GM19240 (cell line): ENCODE measurements at regions not wholly inside any gene's neighbourhood (a gene's known extent, or its start where the extent isn't known, plus 50 kb on each side); places are given as distances from the start of the nearest gene placed in this dataset.

Source experiments
- DNase-seq: peaks from one replicate; pipeline ENCODE4 v3.0.0; 2011; ENCODE audit warnings: low spot score; ENCODE audit not compliant: insufficient read length

DNA sequence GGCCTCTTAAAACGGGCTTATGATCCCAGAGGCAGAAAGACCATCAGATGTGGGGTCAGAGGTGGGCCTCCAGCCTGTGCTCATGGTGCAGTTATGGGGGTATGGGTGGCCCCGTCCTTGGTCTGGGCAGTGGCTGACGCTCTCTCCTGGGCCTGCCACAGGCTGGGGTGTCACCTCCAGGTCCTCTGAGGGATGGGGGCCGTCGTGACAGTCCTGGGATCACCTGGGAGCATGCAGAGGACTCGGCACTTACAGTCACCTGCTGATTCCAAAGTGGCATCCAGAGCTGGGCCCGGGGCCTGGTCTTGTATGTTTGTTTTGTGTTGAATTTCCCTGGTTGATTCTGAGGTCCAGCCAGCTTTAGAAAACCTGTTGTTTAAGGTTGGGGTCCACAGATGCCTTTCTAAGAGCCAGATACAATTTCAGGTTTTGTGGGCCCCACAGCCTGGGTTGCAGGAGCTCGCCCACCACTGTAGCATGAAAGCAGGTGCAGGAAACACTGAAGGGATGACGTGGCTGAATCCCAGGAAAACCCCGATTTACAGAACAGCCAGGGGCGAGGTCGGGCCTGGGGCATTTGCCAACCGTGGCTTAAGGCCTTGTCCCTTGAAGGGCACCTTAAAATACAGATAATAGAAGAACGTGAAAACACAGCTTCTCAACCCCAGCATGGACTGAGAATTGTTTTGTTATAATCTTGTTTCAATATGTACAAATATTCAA is 170.7 kb upstream of the PPP2R2D start:
- no peak for DNase-seq

DNA sequence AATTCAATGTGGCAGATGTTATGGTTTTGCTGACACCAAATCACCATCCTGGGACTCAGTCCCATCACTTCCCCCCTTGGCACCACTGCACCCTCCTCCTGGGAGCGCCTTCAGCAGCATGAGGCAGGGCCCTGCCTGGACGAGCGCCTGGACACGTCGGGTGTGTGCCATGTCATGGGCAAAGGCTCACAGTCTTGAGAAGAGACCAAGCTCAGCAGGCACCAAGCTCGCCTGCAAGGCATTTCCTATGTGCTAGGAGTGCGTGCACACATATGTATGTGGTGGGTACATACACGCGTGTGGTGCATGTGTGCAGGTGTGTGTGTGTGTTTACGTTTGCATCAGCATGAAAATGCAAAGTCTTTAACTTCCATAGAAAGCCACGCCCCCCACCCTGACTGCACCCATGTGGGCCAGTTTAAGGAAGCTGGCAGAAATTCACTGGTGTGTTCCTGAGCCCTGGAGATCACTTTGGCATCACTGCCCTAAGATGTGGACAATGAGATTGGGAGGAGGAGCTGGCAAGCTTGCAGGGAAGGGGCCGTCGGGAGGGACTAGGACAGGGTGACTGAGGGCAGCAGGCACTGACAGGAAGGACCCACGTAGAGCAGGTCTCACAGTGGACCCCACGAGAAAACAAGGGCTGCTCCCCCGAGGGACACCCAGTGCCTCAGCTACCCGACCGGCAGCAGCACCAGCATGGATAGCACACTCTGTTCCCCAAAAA is 169.9 kb upstream of the PPP2R2D start:
- no peak for DNase-seq

DNA sequence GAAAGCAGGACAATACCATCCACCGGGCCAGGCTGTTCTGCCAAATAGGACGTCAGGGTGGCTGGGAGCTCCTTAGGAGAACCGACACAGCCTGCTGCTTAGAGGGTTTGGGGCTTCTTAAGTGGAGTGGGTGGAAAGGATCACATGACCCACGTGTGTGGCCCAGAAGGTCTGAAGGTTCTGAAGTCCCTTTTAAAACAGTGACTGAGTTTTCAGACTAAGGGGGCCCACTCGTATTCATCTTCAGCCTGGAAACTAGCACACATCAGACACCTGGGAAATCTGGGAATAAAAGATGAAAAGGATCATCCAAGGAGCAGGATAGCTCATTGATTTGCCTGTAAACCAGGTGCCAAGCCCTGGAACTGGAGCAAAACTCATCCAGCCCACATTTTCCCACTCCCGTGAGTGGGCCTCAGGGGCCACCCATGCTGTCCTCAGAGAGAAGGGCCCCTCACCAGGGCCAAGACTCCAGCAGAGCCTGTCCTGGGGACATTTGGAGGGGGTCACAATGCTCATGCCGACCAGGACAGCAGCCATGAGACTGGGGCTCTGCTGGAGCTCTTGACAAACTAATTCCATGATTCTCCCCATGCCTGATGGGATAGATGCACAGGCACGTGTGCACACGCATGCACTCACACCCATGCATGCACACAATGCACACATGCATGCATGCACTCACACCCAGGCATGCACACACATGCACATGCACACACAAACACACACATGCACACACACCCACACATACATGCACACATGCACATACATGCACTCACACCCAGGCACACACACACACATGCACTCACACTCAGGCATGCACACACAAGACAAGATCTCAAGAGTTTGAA is 168.8 kb upstream of the PPP2R2D start:
- DNase-seq = no peak

DNA sequence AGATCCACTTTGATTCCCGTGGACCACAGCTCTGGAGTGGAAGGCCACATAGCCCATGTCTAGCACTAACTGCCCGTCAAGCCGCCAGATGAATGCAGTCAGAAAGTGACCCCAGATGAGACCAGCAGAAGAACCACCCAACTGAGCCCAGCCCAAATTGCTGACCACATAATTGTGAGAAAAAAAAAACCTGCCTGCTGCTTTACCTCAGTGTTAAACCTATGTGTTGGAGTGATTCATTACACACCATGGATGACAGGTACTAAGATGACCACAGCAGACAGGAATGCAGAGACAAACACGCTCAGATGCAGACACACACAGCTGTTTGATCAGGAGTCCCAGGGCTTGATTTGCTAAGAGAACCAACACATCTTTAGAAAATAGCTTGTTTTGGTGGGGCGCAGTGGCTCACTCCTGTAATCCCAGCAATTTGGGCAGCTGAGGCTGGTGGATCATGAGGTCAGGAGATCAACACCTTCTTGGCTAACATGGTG is 168.1 kb upstream of the PPP2R2D start:
- DNase-seq = no peak

DNA sequence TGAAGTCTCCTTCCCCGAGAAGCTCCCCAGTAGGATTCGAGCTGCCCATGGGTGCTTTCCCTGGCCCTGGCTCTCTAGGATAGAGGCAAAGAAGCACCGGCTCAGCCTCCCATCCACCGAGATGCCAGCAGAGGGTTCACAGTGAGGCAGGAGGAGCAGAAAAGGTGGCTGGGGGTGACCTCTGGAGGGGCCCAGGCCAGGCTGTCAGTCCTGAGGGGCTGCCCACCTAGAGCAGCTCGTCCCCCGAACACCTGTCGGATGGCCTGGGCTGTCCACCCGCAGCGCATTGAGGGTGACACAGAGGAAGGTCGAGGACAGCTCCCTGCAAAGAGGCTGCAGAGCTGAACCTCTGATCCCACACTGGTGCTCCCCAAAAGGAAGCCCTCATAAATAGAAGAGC is 167.2 kb upstream of the PPP2R2D start:
- no peak for DNase-seq

DNA sequence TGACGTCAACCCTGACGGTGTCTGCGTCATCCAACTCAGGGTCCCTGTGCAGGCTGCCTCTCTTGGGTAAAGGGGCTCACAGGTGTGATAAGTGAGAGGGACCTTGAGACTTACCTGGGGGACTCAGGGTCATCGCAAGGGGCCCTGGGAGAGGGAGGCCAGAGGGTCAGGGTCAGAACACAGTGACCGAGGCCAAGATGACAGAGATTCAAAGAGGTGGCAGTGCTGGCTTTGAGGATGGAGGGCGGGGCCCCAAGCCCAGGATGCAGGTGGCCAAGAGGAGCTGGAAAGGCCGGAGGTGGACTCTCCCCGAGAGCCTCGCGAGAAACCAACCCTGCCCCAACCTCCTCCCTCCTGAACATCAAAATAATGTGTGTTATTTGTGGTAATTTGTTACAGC is 165.2 kb upstream of the PPP2R2D start:
- DNase-seq = no peak

DNA sequence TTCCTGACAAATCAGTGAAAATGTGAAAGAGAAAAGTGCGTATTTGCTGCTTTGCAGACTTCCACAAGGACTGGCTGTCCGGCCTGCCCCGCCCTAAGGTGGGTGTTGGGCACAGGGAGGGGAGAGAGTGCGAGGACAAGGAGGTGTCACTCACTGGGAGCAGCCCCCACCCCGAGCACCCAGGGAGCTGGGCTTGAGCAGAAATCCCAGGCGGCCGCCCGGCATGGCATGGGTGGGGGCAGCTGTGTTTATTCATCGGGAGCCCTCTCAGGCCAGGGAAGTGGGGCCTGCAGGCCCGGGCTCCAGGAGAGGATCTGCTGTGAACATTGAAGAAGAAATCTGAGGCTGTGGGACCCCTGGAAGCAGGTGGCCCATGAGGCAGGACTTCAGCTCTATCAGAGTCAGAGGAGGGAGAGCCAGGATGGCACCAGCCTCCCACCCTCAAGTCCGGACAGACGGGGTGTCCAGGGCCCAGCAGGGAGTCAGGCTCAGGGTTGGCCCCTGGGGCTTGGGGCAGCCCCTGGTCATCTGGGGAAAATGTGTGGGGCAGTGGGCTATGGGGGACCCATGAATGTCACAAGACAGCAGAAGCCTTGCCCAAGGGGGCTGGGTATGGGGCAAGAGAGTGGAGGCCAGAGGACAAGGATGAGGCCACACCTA is 164.4 kb upstream of the PPP2R2D start:
- DNase-seq = no peak

DNA sequence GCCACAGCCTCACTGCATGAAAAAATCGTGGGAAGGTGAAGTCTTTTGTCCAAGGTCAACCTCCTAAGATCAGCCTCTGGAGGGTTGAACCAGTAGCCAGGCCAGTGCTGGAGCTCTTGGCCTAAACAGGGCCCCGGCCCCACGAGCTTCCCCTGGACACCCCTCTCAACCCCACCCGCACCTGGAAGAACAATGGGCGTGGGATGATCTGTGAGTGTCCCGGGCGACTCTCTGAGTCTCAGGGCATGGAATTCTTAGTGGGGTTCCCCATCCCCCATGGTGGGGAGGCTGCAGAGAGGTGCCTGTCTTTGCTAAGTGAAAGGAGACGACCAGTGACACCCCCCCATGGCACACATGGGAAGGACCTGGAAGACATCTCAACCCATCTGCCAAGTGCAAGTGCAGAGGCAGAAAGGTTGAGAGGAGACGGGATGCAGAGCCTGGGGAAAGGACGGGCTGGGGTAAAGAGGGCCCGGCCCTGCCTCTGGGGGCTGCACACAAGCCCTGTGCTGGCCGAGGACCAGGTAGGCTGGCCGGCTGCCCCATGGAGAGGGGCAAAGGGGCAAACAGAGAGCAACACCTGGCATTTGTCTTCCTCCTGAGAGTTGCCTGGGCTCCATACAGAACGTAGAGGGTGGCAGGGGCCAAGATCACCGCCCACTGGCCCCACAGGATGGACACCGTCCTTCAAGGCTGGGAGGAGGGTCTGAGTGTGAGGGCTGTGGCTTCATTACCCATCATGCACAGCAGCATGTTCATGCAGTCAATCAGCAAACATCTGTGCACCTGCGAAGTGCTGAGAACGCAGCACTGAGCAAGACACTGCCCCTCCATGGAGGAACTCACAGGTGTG is 163.0 kb upstream of the PPP2R2D start:
- no peak for DNase-seq

DNA sequence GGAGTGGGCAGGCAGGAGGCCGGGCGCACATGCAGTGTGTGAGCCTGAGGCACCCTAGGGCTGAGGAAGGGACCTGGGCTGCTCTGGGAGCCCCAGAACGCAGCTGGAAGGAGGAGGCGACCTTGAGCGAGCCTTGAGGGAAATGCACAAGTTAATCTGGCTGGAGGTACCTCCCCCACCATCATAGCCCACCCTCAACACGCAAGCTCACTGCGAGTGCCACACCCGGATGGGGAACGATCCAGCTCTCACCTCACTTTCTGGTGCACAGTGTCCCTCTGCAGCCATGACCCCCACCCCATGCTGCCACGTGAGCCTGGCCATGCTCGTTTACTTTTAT is 162.4 kb upstream of the PPP2R2D start:
- no peak for DNase-seq

DNA sequence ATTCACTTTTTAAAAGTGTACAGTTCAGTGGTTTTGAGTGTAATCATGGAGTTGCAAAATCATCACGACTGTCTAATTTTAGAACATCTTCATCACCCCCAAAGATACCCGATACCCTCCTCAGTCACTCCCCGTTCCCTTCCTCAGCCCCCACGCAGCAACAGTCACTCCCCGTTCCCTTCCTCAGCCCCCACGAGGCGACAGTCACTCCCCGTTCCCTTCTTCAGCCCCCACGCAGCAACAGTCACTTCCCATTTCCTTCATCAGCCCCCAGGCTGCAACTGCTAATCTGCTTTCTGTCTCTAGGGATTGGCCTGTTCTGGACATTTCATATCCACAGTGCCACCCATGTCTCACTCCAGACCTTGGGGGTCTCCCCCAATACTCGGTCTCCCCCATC is 161.6 kb upstream of the PPP2R2D start:
- DNase-seq = no peak

DNA sequence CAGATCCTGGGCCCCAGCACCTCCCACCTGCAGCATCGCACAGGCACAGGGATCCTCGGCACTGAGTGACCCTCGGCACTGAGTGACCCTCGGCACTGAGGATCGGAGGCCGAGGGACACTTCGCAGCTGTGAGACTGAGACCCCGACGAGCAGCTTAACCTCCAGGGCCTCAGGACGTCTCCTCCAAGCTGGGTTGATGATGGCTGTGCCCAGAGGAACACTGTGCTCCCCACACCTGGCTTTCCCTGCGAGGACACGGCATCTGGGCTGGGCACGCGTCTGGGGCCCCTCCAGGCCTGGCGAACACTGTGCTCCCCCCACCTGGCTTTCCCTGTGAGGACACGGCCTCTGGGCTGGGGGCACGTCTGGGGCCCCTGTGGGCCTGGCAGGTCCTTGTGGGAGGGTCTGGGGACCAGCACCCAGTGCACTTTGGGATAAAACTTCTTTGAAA is 158.3 kb upstream of the PPP2R2D start:
- DNase-seq = no peak

DNA sequence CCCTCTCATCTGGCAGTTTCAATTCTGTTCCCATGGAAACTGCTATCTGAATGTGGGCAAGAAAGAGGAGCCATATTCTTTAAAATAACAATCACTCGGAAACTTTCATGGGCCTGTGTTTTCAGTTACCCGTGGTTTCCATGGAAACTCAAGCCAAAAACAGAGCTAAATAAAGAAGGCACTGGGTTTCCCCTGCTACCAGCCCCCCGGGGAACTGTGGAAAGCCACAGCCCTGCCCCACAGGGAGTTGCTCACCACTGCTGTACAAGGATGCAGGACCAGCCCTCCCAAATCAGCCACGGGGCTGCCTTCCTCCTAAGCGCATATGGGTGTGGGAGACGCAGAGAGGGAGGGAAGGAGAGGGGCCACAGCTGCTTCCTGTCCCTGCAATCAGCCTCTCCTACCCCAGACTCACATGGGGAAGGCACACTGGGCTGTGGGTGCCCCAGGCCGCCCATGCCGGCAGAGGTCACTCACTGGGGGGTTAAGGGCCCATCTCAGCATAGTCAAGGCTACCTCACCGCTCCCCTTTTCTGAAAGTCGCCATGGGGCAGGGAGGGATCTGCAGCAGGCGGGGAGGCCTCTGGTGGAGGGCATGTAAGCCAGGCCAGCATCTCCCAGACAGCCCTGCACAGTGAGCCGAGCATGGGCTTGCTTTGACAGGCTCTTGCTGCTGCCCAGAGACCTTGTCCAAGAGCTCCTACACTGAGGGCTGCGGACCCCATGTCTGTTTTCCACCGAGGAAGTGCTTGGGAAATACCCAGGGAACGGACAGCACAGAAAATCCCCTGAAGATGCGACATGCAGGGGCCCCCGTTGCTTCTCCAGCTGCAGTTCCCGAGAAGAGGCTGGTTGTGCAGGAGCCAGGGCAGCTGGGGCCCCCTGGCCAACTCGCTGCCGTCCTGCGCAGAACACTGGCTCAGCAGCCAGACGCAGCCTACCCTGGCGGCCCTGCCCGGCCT is 157.3 kb upstream of the PPP2R2D start:
- no peak for DNase-seq

DNA sequence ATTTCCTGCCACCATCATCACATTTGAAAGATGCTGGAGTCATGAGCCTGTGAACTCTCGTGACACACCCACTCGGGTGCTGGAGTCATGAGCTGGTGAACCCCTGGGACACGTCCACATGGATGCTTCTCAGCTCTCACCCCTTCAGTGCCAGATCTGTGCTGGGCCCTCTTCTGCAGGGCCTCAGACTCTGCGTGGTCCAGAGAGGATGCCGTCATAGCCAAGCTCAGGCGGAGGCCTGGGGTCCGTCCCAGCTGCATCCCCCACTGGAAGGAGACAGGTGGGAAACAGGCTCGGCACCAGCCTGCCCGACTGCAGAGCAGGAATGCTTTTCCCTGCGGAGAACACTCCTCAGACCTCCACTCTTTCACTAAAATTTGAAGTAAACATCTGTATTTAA is 156.5 kb upstream of the PPP2R2D start:
- no peak for DNase-seq

DNA sequence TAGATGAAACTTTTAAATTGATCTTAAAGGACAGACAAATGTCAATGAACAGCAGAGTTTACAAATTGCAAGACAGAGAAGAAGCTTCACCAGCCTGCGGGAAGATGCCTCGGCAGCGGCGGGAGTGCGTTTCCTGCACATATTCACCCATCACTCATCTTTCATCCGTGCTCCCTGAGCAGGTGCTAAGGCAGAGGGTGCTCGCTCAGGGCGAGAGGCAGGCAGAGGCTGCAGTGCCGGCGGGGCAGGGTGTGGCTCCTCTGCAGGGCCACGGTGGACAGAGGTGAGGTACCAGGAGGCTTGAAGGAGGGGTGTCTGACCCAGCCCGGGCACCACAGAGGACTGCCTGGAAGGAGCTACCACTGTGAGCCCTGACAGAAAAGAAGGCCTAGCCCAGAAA is 155.2 kb upstream of the PPP2R2D start:
- DNase-seq = no peak

DNA sequence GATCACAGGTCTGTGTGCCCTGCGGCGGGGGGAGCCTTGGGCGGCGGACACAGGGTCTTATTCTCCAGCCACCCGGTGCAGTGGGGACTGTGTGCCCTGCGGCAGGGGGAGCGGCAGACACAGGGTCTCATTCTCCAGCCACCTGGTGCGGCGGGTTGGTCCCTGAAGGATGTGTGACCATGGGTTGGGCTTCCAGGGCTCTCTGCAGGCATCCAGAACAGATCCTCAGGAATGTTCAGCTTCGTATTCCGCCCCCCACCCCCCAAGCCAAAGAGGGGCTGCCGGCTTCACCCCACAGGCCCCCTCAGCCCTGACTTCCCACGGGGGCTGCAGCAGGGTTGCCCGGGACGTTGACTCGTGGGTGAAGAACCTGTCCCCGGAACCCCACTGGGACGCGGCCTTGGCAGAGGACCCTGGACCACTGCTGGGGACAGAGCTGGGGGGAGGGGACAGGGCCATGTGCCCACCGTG is 154.5 kb upstream of the PPP2R2D start:
- no peak for DNase-seq

DNA sequence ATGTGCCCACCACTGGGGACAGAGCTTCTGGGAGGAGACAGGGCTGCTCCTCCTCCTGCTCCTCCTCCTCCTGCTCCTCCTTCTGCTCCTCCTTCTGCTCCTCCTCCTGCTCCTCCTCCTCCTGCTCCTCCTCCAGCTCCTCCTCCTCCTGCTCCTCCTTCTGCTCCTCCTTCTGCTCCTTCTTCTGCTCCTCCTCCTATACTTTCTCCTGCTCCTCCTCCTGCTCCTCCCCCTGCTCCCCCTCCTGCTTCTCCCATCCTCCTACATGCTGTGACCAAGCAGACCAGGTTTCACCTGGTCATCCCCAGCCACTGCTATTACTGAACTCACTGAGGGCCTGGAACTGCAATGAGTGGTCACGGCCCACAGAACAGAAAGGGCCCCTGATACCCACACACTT is 154.0 kb upstream of the PPP2R2D start:
- DNase-seq = no peak

DNA sequence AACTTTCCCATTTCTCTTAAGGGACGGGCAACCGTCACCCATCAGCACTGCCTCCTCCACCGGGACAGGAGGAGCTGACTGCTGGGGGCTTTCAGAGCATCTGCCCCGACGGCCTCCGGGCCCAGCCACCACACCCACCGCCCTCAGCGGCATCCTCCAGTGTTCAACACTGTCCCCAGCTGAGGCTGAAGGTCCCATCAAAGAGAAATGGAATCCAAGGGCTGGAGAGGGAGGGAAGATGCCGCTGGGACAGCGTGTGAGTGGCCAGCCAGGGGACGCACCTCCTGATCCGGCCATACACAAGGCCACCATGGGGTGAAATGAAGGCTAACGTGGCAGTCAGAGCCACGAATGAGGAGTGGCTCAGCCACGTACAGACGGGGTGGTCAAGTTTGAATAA is 153.6 kb upstream of the PPP2R2D start:
- DNase-seq = no peak

DNA sequence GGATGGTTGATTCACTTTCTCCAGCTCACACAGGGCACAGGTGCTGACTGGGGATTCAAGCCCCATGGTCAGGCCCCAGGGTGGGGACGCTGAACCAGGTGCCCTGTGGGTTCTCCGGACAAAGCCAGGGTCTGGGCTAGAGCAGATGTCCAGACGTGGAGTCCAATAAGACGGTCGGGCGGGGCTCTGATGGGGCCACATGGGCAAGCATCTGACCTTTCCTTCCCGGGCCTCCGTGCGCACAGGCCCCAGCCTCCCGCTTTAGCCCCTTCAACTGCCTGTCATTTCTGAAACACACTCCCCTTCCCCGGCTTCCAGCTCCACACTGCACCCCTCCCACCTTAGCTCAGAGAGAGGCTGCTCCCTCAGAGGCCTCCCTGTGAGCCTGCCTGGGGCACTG is 153.0 kb upstream of the PPP2R2D start:
- no peak for DNase-seq

DNA sequence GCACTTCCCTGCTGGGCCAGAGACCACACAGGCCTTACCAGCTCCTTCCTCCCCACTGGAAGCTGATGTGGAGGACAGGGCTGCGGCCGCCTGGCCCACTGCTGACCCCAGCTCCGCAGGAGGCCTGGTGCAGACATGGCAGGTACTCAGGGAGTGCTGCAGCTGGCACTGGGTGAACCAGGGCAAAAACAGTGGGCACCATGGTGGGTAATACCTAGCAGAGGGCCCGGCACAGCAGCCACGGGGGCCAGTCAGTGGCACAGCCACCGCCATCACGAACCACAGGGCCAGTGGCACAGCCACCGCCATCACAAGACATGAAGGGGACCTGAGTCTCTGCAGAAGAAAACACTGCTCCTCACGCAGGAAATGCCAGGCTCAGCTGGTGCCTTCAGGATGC is 152.6 kb upstream of the PPP2R2D start:
- DNase-seq = no peak
